H7 (cell line): ENCODE measurements at regions not wholly inside any gene's neighbourhood (a gene's known extent, or its start where the extent isn't known, plus 50 kb on each side); places are given as distances from the start of the nearest gene placed in this dataset.
"Not testable (repeated sequence)": the region's sequence is repeated elsewhere in the genome, so short reads cannot be mapped to it uniquely, and the experiment has no call there.

ENCODE experiments used
- DNase-seq: peaks from one replicate; pipeline ENCODE4 v3.0.0; 2012
- H3K27me3 ChIP-seq: 2 replicates; pipeline ENCODE4 v1.6.0; 2011; ENCODE audit warnings: mild to moderate bottlenecking, low read length; ENCODE audit not compliant: control insufficient read depth, insufficient read depth
- H3K36me3 ChIP-seq: replicated peaks from 2 replicates; pipeline ENCODE4 v1.5.1; 2011; ENCODE audit warnings: low read length; ENCODE audit not compliant: control insufficient read depth, insufficient read depth
- H3K4me3 ChIP-seq: 2 replicates; pipeline ENCODE4 v1.5.1; 2011; ENCODE audit warnings: low read depth, mild to moderate bottlenecking, control low read depth, low read length, moderate library complexity; ENCODE audit not compliant: insufficient read depth

DNA sequence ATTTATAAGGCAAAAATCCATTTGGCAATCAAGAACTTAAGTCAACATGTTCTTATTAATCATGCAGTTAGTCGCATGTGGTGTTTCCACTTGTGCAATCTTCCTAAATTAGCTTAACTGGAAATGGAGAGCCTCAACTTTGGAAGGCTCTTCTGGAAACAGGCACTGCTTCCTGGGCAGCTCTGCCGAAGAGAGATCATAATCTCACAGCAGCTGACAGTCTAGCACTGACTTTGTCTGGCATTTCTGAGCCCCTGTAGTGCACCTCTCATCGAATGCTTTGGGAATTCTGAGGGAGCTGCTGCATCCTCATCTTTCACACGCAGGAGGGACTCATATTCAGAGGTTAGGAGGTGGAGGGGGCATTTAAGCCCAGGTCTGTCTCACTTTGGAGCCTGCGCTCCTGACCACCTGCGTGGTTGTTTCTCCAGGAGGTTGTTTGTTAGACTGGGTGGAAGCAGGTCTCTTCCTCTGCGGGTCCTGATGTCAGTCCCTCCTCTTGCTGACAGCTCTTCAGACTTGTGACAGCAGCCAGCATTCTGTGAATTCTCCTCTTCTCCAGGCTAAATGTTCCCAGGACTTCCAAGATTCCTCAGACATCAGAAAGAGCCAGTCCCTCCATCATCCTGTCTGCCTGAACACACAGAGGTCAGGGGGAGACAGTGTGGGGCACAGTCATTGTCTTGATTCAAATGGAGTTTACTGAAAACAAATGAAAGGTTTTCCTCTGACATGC is 100.4 kb upstream of the GJB6 start:
- no peaks in the 10 kb centered on the region for H3K27me3 ChIP-seq
- H3K36me3 ChIP-seq = no peaks in the 10 kb centered on the region
- no peak overlapping the region for H3K4me3 ChIP-seq
- DNase-seq = no peak

DNA sequence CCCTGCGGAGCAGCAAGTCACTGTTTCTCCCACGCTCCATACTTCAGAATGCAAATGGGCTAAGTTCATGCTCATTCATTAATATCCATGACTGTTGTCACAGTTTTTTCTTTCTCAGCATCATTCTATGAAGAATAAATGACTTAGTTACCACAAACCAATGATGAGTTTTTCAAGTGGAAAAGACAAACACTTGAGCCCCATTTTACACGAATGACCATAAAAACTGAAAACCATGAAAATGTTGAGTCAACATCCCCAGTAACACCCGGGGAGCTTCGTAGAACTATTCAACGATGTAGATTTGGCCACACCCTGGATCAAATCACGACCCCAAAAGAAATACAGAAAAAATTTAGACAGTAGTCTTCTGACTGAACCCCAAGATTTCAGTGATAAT is 99.8 kb upstream of the GJB6 start:
- Histone ChIP-seq H3K4me3 (no peak overlapping the region), H3K36me3 (no peaks in the 10 kb centered on the region), H3K27me3 (no peaks in the 10 kb centered on the region)
- no peak for DNase-seq

- H3K4me3 ChIP-seq = no peak overlapping the region
- no peaks in the 10 kb centered on the region for H3K27me3 ChIP-seq
- DNase-seq = no peak
- no peaks in the 10 kb centered on the region for H3K36me3 ChIP-seq
Measured at GRCh38 chr13:20331419-20331818, 99.3 kb upstream of the GJB6 start.

- no peak overlapping the region for H3K4me3 ChIP-seq
- no peak for DNase-seq
- H3K36me3 ChIP-seq = no peaks in the 10 kb centered on the region
- H3K27me3 ChIP-seq = no peaks in the 10 kb centered on the region
Measured at GRCh38 chr13:20326809-20327208, 94.7 kb upstream of the GJB6 start.

- no peaks in the 10 kb centered on the region for H3K27me3 ChIP-seq
Measured at GRCh38 chr13:20326276-20326675, 94.2 kb upstream of the GJB6 start.

GRCh38 chr13:20320885-20321284 is 88.8 kb upstream of the GJB6 start:
- DNase-seq = no peak
- Histone ChIP-seq H3K36me3 (no peaks in the 10 kb centered on the region), H3K4me3 (no peak overlapping the region), H3K27me3 (no peaks in the 10 kb centered on the region)

More at GRCh38 chr13:20326276-20326675, 94.2 kb upstream of the GJB6 start:
- DNase-seq = no peak
- Histone ChIP-seq H3K36me3 (no peaks in the 10 kb centered on the region), H3K4me3 (no peak overlapping the region)

DNA sequence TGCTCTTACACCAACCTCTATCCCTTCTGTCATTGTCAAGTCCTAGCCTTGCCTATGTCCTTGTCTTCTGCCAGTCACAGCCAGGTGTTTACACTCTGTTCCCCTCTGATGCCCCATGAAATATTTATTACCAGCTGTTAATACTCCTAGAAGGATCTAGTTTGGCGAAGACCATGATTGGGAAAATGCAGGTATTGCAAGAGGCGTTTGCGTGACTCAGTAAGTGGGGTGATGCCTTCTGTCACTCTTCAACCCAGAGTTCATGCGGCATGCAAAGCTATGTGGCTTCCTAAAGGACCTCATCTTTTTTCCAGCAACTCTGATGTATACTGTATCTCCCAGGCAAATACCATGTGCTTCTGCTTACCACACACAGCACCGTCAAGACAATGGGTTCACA is 81.8 kb upstream of the GJB6 start:
- Histone ChIP-seq H3K27me3 (no peaks in the 10 kb centered on the region), H3K4me3 (no peak overlapping the region), H3K36me3 (no peaks in the 10 kb centered on the region)
- no peak for DNase-seq

GRCh38 chr13:20312292-20312691 is 80.2 kb upstream of the GJB6 start:
- DNase-seq = no peak
- H3K36me3 ChIP-seq = no peaks in the 10 kb centered on the region
- H3K4me3 ChIP-seq = no peak overlapping the region
- no peaks in the 10 kb centered on the region for H3K27me3 ChIP-seq

- Histone ChIP-seq H3K4me3 (no peak overlapping the region), H3K36me3 (no peaks in the 10 kb centered on the region), H3K27me3 (no peaks in the 10 kb centered on the region)
- no peak for DNase-seq
Measured at GRCh38 chr13:20311596-20311995, 79.5 kb upstream of the GJB6 start.

GRCh38 chr13:20311022-20311421 is 78.9 kb upstream of the GJB6 start:
- H3K36me3 ChIP-seq = no peaks in the 10 kb centered on the region
- no peak for DNase-seq
- H3K27me3 ChIP-seq = no peaks in the 10 kb centered on the region
- no peak overlapping the region for H3K4me3 ChIP-seq

DNA sequence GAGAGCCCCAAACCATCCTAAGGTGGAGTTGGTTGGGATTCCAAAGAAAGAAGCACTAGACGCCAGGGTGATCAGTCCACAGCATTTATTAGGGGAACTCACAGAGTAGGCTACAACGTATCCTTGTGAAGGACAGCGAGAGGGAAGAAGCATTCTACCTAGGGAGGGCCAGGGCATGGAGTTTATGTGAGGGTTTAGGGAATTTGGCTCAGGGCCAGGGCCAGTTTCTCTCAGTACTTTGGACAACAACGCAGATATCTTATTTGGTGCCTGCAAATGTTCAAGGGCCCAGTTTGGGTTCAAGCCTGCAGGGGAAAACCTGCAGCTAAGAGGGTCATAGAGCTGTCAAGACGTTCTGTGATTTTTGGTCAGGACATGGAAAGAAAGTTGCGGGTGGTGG is 73.9 kb upstream of the GJB6 start:
- Histone ChIP-seq H3K36me3 (no peaks in the 10 kb centered on the region), H3K4me3 (no peak overlapping the region), H3K27me3 (peaks cover 14% of the 10 kb centered on the region)
- no peak for DNase-seq

- no peak for DNase-seq
- no peaks in the 10 kb centered on the region for H3K36me3 ChIP-seq
- H3K4me3 ChIP-seq = no peak overlapping the region
- H3K27me3 ChIP-seq = peaks cover 18% of the 10 kb centered on the region
Measured at GRCh38 chr13:20305587-20305986, 73.5 kb upstream of the GJB6 start.

GRCh38 chr13:20304061-20304460 is 71.9 kb upstream of the GJB6 start:
- not testable (repeated sequence) for H3K36me3 ChIP-seq, DNase-seq, H3K4me3 ChIP-seq
- peaks cover 18% of the 10 kb centered on the region for H3K27me3 ChIP-seq

DNA sequence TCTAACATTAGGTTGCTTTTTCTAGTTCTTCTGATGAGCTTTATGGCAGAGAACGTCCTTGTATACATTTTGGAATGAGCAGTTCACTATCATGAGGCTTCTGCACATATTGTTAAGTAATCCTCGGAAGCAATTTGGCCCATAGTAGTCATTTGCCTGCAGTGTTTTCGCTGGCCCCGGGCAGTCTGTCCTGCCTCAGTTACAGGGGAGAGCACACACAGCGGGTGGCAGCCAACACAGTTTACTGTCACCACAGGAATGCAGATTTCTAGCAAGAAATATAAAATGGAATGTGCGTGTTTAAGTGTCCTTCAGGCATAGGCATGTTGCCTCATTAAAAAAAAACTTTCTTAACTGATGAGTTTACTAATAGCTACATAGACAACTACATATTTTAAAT is 71.5 kb upstream of the GJB6 start:
- DNase-seq = no peak
- Histone ChIP-seq H3K4me3 (no peak overlapping the region), H3K36me3 (no peaks in the 10 kb centered on the region), H3K27me3 (peaks cover 18% of the 10 kb centered on the region)

DNA sequence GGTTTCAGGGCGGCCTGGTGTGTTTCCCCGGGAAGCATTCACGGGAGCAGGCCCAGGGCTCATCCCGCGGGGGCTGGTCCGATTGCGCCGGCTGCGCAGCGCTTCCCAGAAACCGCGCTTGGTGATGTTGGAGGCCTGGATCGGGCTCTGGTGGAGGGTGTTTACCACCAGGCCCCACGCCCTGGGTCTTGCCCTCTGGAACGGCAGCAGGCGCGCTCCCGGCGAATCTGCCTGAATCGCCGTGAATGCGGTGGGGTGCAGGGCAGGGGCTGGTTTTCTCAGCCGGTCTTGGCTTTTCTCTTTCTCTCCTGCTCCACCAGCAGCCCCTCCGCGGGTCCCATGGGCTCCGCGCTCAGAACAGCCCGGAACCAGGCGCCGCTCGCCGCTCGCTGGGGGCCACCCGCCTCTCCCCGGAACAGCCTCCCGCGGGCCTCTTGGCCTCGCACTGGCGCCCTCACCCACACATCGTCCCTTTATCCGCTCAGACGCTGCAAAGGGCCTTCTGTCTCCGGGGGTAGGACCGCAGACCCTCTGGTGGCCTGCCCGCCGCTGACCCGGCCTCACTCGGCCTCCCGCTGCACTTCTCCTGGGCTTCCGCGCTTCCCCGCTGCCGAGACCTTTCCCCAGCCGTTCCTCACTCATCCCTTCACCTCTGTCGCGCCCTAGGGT is 69.4 kb upstream of the GJB6 start:
- Histone ChIP-seq H3K4me3 (peak overlapping the region; percentile 49), H3K27me3 (peaks cover 18% of the 10 kb centered on the region), H3K36me3 (no peaks in the 10 kb centered on the region)
- peak; percentile 73 for DNase-seq
